A549 (cell line): ENCODE measurements at regions not wholly inside any gene's neighbourhood (a gene's known extent, or its start where the extent isn't known, plus 50 kb on each side); places are given as distances from the start of the nearest gene placed in this dataset.

Experiments
- ATAC-seq, 2 experiments: fragments of 200-7000 bp in 1 of 2; fragments of >200 bp in 1 of 2; cut with Nextera tagmentation in 1 of 2; cut with Tn5 transposase in 1 of 2; 3 replicates each; pipeline versions ENCODE4 v1.8.0 to v1.9.1; 2018 to 2020; ENCODE audit warnings: mild to moderate bottlenecking in 1 of 2, moderate library complexity in 1 of 2
- CTCF ChIA-PET: fragments of 300-600 bp; sonication (Branson Sonifier 250); formaldehyde crosslinking; extraction: SDS; loops from one replicate; lab custom pipeline; 2021; ENCODE audit warnings: antibody characterized with exemption, inconsistent platforms; lab: Yijun Ruan, JAX
- POLR2A ChIA-PET: fragments of 350-600 bp; formaldehyde crosslinking; extraction: SDS; loops from one replicate; lab custom pipeline; 2021; ENCODE audit warnings: antibody characterized with exemption, inconsistent platforms; lab: Yijun Ruan, JAX
- DNase-seq, 2 experiments: peaks; one replicate each; pipeline versions ENCODE4 v3.0.0 to v3.0.0-alpha.2; 2011 to 2016; ENCODE audit warnings: low read depth in 1 of 2, low spot score in 1 of 2
- FAIRE-seq: peaks from 2 replicates; lab custom pipeline; 2011; peaks lifted over from hg19 to GRCh38; lab: Jason Lieb, UNC
- H3K27ac ChIP-seq, 2 experiments: fragments of >200 bp; sonication (Bioruptor Twin); formaldehyde crosslinking; 3 replicates each; pipeline ENCODE4 v1.5.1; 2016 to 2017
- H3K4me1 ChIP-seq: fragments of >200 bp; sonication (Bioruptor Twin); formaldehyde crosslinking; 3 replicates; pipeline ENCODE4 v1.6.1; 2016
- H3K4me2 ChIP-seq: fragments of >200 bp; sonication (Bioruptor Twin); formaldehyde crosslinking; 3 replicates; pipeline ENCODE4 v1.6.1; 2016
- H3K4me3 ChIP-seq: fragments of >200 bp; sonication (Bioruptor Twin); formaldehyde crosslinking; 3 replicates; pipeline ENCODE4 v1.5.1; 2016
- H3K9me3 ChIP-seq: fragments of >200 bp; sonication (Bioruptor Twin); formaldehyde crosslinking; 3 replicates; pipeline ENCODE4 v1.6.1; 2016
- BCL3 ChIP-seq: fragments of >200 bp; sonication (Bioruptor Twin); formaldehyde crosslinking; IDR thresholded peaks from 3 replicates; pipeline ENCODE4 v1.6.1; 2016
- CBX2 ChIP-seq: fragments of 200-600 bp; sonication (generic); IDR thresholded peaks from 2 replicates; pipeline ENCODE4 v1.6.1; 2016; ENCODE audit warnings: low read depth, mild to moderate bottlenecking, borderline replicate concordance
- CEBPB ChIP-seq, 2 experiments: fragments of >200 bp in 1 of 2; sonication (Bioruptor Twin) in 1 of 2; formaldehyde crosslinking in 1 of 2; IDR thresholded peaks; 2 replicates each; pipeline ENCODE4 v1.6.1; 2012 to 2016
- CHD2 ChIP-seq: fragments of 150-350 bp; IDR thresholded peaks from 2 replicates; pipeline ENCODE4 v1.6.1; 2014; ENCODE audit warnings: low read length; ENCODE audit not compliant: partially characterized antibody
- CHD4 ChIP-seq: fragments of 200-600 bp; sonication (generic); IDR thresholded peaks from 2 replicates; pipeline ENCODE4 v1.6.1; 2016; ENCODE audit warnings: antibody characterized with exemption, mild to moderate bottlenecking, borderline replicate concordance
- EHMT2 ChIP-seq: fragments of 200-600 bp; sonication (generic); IDR thresholded peaks from 2 replicates; pipeline ENCODE4 v1.6.1; 2016; ENCODE audit warnings: antibody characterized with exemption, low read depth, mild to moderate bottlenecking, moderate library complexity
- FOSL2 ChIP-seq, 2 experiments: fragments of 450-650 bp in 1 of 2; fragments of >200 bp in 1 of 2; sonication (Bioruptor Twin) in 1 of 2; formaldehyde crosslinking; IDR thresholded peaks; 2 replicates each; pipeline versions ENCODE4 v1.5.0 to v1.6.1; 2016 to 2020; ENCODE audit warnings: mild to moderate bottlenecking in 1 of 2, moderate library complexity in 1 of 2
- GATA3 ChIP-seq: IDR thresholded peaks from 2 replicates; pipeline ENCODE4 v1.6.1; 2012; ENCODE audit warnings: borderline replicate concordance
- HDAC2 ChIP-seq: fragments of 200-600 bp; sonication (generic); IDR thresholded peaks from 2 replicates; pipeline ENCODE4 v1.6.1; 2016
- HEYL ChIP-seq: fragments of 250-450 bp; sonication (Bioruptor Pico); IDR thresholded peaks from 2 replicates; pipeline ENCODE4 v1.8.0; 2021; ENCODE audit warnings: mild to moderate bottlenecking, moderate library complexity
- HOXA7 ChIP-seq: fragments of 250-450 bp; sonication (Bioruptor Pico); IDR thresholded peaks from 2 replicates; pipeline ENCODE4 v1.5.0; 2020; ENCODE audit warnings: mild to moderate bottlenecking, moderate library complexity
- HOXB13 ChIP-seq: fragments of 250-450 bp; sonication (Bioruptor Pico); IDR thresholded peaks from 2 replicates; pipeline ENCODE4 v1.5.0; 2020; ENCODE audit warnings: low read depth, mild to moderate bottlenecking, moderate library complexity
- JUNB ChIP-seq: fragments of >200 bp; sonication (Bioruptor Twin); formaldehyde crosslinking; IDR thresholded peaks from 2 replicates; pipeline ENCODE4 v1.6.1; 2016
- KDM1A ChIP-seq: fragments of 200-600 bp; sonication (generic); IDR thresholded peaks from 2 replicates; pipeline ENCODE4 v1.6.1; 2016; ENCODE audit warnings: low read depth, mild to moderate bottlenecking
- MYC ChIP-seq: IDR thresholded peaks from 2 replicates; pipeline ENCODE4 v1.6.1; 2012; ENCODE audit warnings: mild to moderate bottlenecking, inconsistent platforms, low read length, improper control_type of control experiment, borderline replicate concordance
- NR3C1 ChIP-seq: fragments of >200 bp; sonication (Bioruptor Twin); formaldehyde crosslinking; IDR thresholded peaks from 3 replicates; pipeline ENCODE4 v1.6.1; 2017
- PBX3 ChIP-seq: IDR thresholded peaks from 2 replicates; pipeline ENCODE4 v1.6.1; 2012
- POLR2A ChIP-seq: IDR thresholded peaks from 2 replicates; pipeline ENCODE4 v1.6.1; 2012; ENCODE audit warnings: mild to moderate bottlenecking, low read length
- POLR2AphosphoS2 ChIP-seq: conservative IDR thresholded peaks from 2 replicates; pipeline ENCODE4 v1.6.1; 2012; ENCODE audit warnings: low read length, improper control_type of control experiment, inconsistent platforms
- RARB ChIP-seq: fragments of 250-450 bp; sonication (Bioruptor Pico); IDR thresholded peaks from 2 replicates; pipeline ENCODE4 v1.8.0; 2021; ENCODE audit warnings: mild to moderate bottlenecking, moderate library complexity
- RCOR1 ChIP-seq: fragments of 150-350 bp; IDR thresholded peaks from 2 replicates; pipeline ENCODE4 v1.6.1; 2014; ENCODE audit warnings: antibody characterized with exemption, low read length, low read depth
- RFX5 ChIP-seq: fragments of 450-650 bp; IDR thresholded peaks from 2 replicates; pipeline ENCODE4 v1.7.1; 2014; ENCODE audit warnings: antibody characterized with exemption, mild to moderate bottlenecking, moderate library complexity
- TP53 ChIP-seq: fragments of 250-450 bp; sonication (Bioruptor Pico); IDR thresholded peaks from 2 replicates; pipeline ENCODE4 v1.5.0; 2021; ENCODE audit warnings: mild to moderate bottlenecking, moderate library complexity
- USF2 ChIP-seq: fragments of 450-650 bp; IDR thresholded peaks from 2 replicates; pipeline ENCODE4 v1.6.1; 2014; ENCODE audit warnings: antibody characterized with exemption
- ZFP36 ChIP-seq: fragments of 450-650 bp; IDR thresholded peaks from 2 replicates; pipeline ENCODE4 v1.6.1; 2014; ENCODE audit warnings: borderline replicate concordance; ENCODE audit not compliant: partially characterized antibody
- ZSCAN20 ChIP-seq: fragments of 250-450 bp; sonication (Bioruptor Pico); IDR thresholded peaks from 2 replicates; pipeline ENCODE4 v1.8.0; 2022; ENCODE audit warnings: mild to moderate bottlenecking, moderate library complexity
- WGBS: methylation state at CpG from one replicate; pipeline ENCODE4 v1.1.6; 2017; ENCODE audit errors: missing lambda C conversion rate; 5-methylcytosine and 5-hydroxymethylcytosine counted together

DNA sequence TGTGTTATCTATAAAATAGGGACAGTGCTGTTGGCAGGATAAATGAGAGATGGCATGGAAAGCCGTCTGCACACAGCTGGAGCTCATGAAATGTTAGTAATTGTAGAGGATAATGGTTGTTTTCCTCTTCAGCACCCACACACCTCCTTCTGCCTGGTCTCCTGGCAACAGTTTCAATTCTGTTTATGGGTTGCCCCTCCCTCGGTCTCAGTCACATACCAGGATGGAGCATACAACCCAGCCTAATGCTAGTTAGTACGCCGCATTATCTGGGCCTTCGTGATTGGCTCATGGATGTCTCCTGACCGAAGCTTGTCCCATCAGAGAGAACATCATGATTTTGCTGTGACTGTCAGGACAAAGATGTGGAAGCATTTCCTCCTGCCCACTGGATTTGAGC is 126.2 kb upstream of the WSCD1 start:
- Histone ChIP-seq H3K27ac (no peak overlapping the region), H3K4me3 (no peak overlapping the region), H3K9me3 (0 out of 3 replicates have a peak, but pooled peaks cover 2% of the 10 kb centered on the region), H3K4me2 (no peak overlapping the region), H3K4me1 (no peaks in the 10 kb centered on the region)
- no peak for FAIRE-seq
- no peak for DNase-seq
- TF ChIP-seq NR3C1 (no peak), CHD4 (no peak), CEBPB (IDR thresholded peaks at IDR 0.05) (no peak), ZSCAN20 (CRISPR knock-in tag) (no peak), HOXA7 (CRISPR knock-in tag) (no peak), HDAC2 (no peak), RCOR1 (no peak)
- POLR2A ChIA-PET: no interaction called here
- no peak for ATAC-seq
- 26% methylated on average over 6 of the region's 6 CpGs for WGBS
- CTCF ChIA-PET: interaction anchor here (1.4 to 1.8 kb wide), 2 partner anchors 28 to 351 kb away, joined by 3 to 4 read pairs; no protein-coding TSS in a partner anchor

- Histone ChIP-seq H3K4me2 (no peak overlapping the region), H3K4me3 (no peak overlapping the region), H3K4me1 (no peaks in the 10 kb centered on the region), H3K27ac (no peak overlapping the region), H3K9me3 (0 out of 3 replicates have a peak, but pooled peaks cover 2% of the 10 kb centered on the region)
- TF ChIP-seq USF2 (no peak), RCOR1 (no peak), HEYL (CRISPR knock-in tag) (no peak), BCL3 (no peak), KDM1A (no peak), JUNB (no peak)
- ChIA-PET CTCF (interaction anchor here (0.6 to 1.6 kb wide), 2 partner anchors 10 to 224 kb away, joined by 3 to 7 read pairs; no protein-coding TSS in a partner anchor), POLR2A (no interaction called here)
- DNase-seq (no peak), FAIRE-seq (no peak), ATAC-seq (no peak)
- 0% methylated on average over 2 of the region's 2 CpGs for WGBS
These were observed 122.4 kb upstream of the WSCD1 start for GRCh38 chr17:5947701-5948180.

GRCh38 chr17:5948811-5949210 is 121.4 kb upstream of the WSCD1 start:
- 10% methylated on average over 3 of the region's 3 CpGs for WGBS
- FAIRE-seq (no peak), DNase-seq (no peak), ATAC-seq (no peak)
- no peak overlapping the region for H3K27ac ChIP-seq
- CTCF ChIA-PET: interaction anchor here (1.0 kb wide), 2 partner anchors 11 to 13 kb away, joined by 3 read pairs; no protein-coding TSS in a partner anchor
- H3K4me2 ChIP-seq: no peak overlapping the region
- H3K4me1 ChIP-seq: no peaks in the 10 kb centered on the region
- TF ChIP-seq RFX5: no peak
- TF ChIP-seq NR3C1: no peak
- TF ChIP-seq HOXB13: no peak
- TF ChIP-seq RARB (CRISPR knock-in tag): no peak
- TF ChIP-seq MYC: no peak
- TF ChIP-seq FOSL2 (IDR thresholded peaks at IDR 0.05): no peak
- no peak for TF ChIP-seq FOSL2 (CRISPR knock-in tag; IDR thresholded peaks at IDR 0.05)
- no peak for TF ChIP-seq ZFP36
- no peak for TF ChIP-seq POLR2AphosphoS2
- TF ChIP-seq TP53 (CRISPR knock-in tag): no peak
- TF ChIP-seq KDM1A: no peak
- no peak for TF ChIP-seq RCOR1
- no peak for TF ChIP-seq GATA3
- no peak for TF ChIP-seq BCL3
- no peak for TF ChIP-seq CBX2
- no peak for TF ChIP-seq POLR2A
- no peak for TF ChIP-seq PBX3
- no peak for TF ChIP-seq CEBPB (IDR thresholded peaks at IDR 0.05)
- TF ChIP-seq CHD2: no peak
- no peak for TF ChIP-seq EHMT2
- POLR2A ChIA-PET: no interaction called here
- no peak overlapping the region for H3K4me3 ChIP-seq
- 0 out of 3 replicates have a peak, but pooled peaks cover 2% of the 10 kb centered on the region for H3K9me3 ChIP-seq
